Activated CD8-positive, alpha-beta memory T cell treated with anti-CD3 and anti-CD28 coated beads, Interleukin-2, amount 10 ng/mL, durations not matched to agents 7 days and 5 days (primary cell): ENCODE measurements at regions not wholly inside any gene's neighbourhood (a gene's known extent, or its start where the extent isn't known, plus 50 kb on each side); places are given as distances from the start of the nearest gene placed in this dataset.

Experiments used
- ATAC-seq: fragments of 150-1000 bp; cut with Tn5 transposase; one replicate; pipeline ENCODE4 v1.10.0; 2021; ENCODE audit warnings: moderate library complexity
- CTCF ChIA-PET: fragments of 350-600 bp; sonication (Branson Sonifier 250); formaldehyde crosslinking; loops from one replicate; lab custom pipeline; 2021; ENCODE audit warnings: antibody characterized with exemption; lab: Charles Lee
- DNase-seq: peaks from one replicate; pipeline ENCODE4 v3.0.0-alpha.2; 2020
- H3K27ac Mint-ChIP-seq: one replicate; pipeline ENCODE4 v1.8.0; 2021; ENCODE audit warnings: mild to moderate bottlenecking, mixed read lengths
- H3K27me3 Mint-ChIP-seq: one replicate; pipeline ENCODE4 v1.8.0; 2021; ENCODE audit warnings: mixed read lengths
- H3K36me3 Mint-ChIP-seq: one replicate; pipeline ENCODE4 v1.8.0; 2021; ENCODE audit warnings: mild to moderate bottlenecking, mixed read lengths
- H3K4me1 Mint-ChIP-seq: one replicate; pipeline ENCODE4 v1.8.0; 2021; ENCODE audit warnings: mixed read lengths
- H3K4me3 Mint-ChIP-seq: one replicate; pipeline ENCODE4 v1.8.0; 2021; ENCODE audit warnings: mild to moderate bottlenecking, moderate library complexity, mixed read lengths
- H3K9me3 Mint-ChIP-seq: one replicate; pipeline ENCODE4 v1.8.0; 2022; ENCODE audit warnings: low read depth, mixed read lengths

GRCh38 chr20:7250337-7250736 lies 482.9 kb downstream of the BMP2 start:
- no peak overlapping the region for H3K4me3 Mint-ChIP-seq
- DNase-seq, result no peak

GRCh38 chr20:7257099-7257498 lies 489.6 kb downstream of the BMP2 start:
- Mint-ChIP-seq H3K27ac (no peak overlapping the region), H3K36me3 (no peaks in the 10 kb centered on the region), H3K27me3 (no peaks in the 10 kb centered on the region), H3K4me3 (no peak overlapping the region), H3K9me3 (peaks cover 11% of the 10 kb centered on the region), H3K4me1 (no peaks in the 10 kb centered on the region)
- CTCF ChIA-PET, result no interaction called here
- DNase-seq (no peak), ATAC-seq (no peak)

More at GRCh38 chr20:7250337-7250736, 482.9 kb downstream of the BMP2 start:
- H3K36me3 Mint-ChIP-seq, result no peaks in the 10 kb centered on the region
- no peaks in the 10 kb centered on the region for H3K27me3 Mint-ChIP-seq
- H3K27ac Mint-ChIP-seq, result no peak overlapping the region
- CTCF ChIA-PET, result no interaction called here
- peaks cover 12% of the 10 kb centered on the region for H3K9me3 Mint-ChIP-seq
- no peaks in the 10 kb centered on the region for H3K4me1 Mint-ChIP-seq
- no peak for ATAC-seq

GRCh38 chr20:7257692-7258466 lies 490.4 kb downstream of the BMP2 start:
- no peak overlapping the region for H3K4me3 Mint-ChIP-seq
- no peaks in the 10 kb centered on the region for H3K36me3 Mint-ChIP-seq
- no peak overlapping the region for H3K27ac Mint-ChIP-seq
- DNase-seq, result no peak
- no peak for ATAC-seq
- CTCF ChIA-PET, result no interaction called here
- H3K9me3 Mint-ChIP-seq, result peaks cover 13% of the 10 kb centered on the region
- H3K27me3 Mint-ChIP-seq, result no peaks in the 10 kb centered on the region
- H3K4me1 Mint-ChIP-seq, result no peaks in the 10 kb centered on the region

GRCh38 chr20:7262803-7263202 lies 495.3 kb downstream of the BMP2 start:
- Mint-ChIP-seq H3K27me3 (no peaks in the 10 kb centered on the region), H3K36me3 (no peaks in the 10 kb centered on the region), H3K4me1 (no peaks in the 10 kb centered on the region), H3K27ac (no peak overlapping the region), H3K4me3 (no peak overlapping the region), H3K9me3 (peaks cover 6% of the 10 kb centered on the region)
- no peak for ATAC-seq
- CTCF ChIA-PET, result no interaction called here
- no peak for DNase-seq

- CTCF ChIA-PET, result no interaction called here
- ATAC-seq (no peak), DNase-seq (no peak)
- Mint-ChIP-seq H3K27me3 (no peaks in the 10 kb centered on the region), H3K4me1 (no peaks in the 10 kb centered on the region), H3K9me3 (peaks cover 6% of the 10 kb centered on the region), H3K36me3 (no peaks in the 10 kb centered on the region), H3K4me3 (no peak overlapping the region), H3K27ac (no peak overlapping the region)
Measured at GRCh38 chr20:7264137-7264536, 496.7 kb downstream of the BMP2 start.

GRCh38 chr20:7269452-7269851 lies 502.0 kb downstream of the BMP2 start:
- Mint-ChIP-seq H3K36me3 (no peaks in the 10 kb centered on the region), H3K9me3 (peaks cover 8% of the 10 kb centered on the region), H3K27me3 (no peaks in the 10 kb centered on the region), H3K4me1 (no peaks in the 10 kb centered on the region), H3K27ac (no peak overlapping the region), H3K4me3 (no peak overlapping the region)
- no peak for ATAC-seq
- DNase-seq, result no peak
- CTCF ChIA-PET, result no interaction called here

GRCh38 chr20:7272512-7272911 lies 505.0 kb downstream of the BMP2 start:
- H3K27ac Mint-ChIP-seq, result no peak overlapping the region
- ATAC-seq, result no peak
- H3K27me3 Mint-ChIP-seq, result no peaks in the 10 kb centered on the region

GRCh38 chr20:7274870-7275269 lies 507.4 kb downstream of the BMP2 start:
- CTCF ChIA-PET, result no interaction called here
- Mint-ChIP-seq H3K27ac (no peak overlapping the region), H3K9me3 (peaks cover 15% of the 10 kb centered on the region), H3K27me3 (no peaks in the 10 kb centered on the region), H3K4me1 (no peaks in the 10 kb centered on the region), H3K4me3 (no peak overlapping the region), H3K36me3 (no peaks in the 10 kb centered on the region)
- DNase-seq, result no peak
- no peak for ATAC-seq

More at GRCh38 chr20:7272512-7272911, 505.0 kb downstream of the BMP2 start:
- Mint-ChIP-seq H3K4me1 (no peaks in the 10 kb centered on the region), H3K9me3 (peaks cover 12% of the 10 kb centered on the region), H3K36me3 (no peaks in the 10 kb centered on the region), H3K4me3 (no peak overlapping the region)
- CTCF ChIA-PET, result no interaction called here
- no peak for DNase-seq

GRCh38 chr20:7275645-7276237 lies 508.3 kb downstream of the BMP2 start:
- Mint-ChIP-seq H3K9me3 (peaks cover 15% of the 10 kb centered on the region), H3K4me3 (no peak overlapping the region), H3K27ac (no peak overlapping the region), H3K27me3 (no peaks in the 10 kb centered on the region), H3K4me1 (no peaks in the 10 kb centered on the region), H3K36me3 (no peaks in the 10 kb centered on the region)
- CTCF ChIA-PET, result no interaction called here
- DNase-seq (no peak), ATAC-seq (no peak)

- H3K4me3 Mint-ChIP-seq, result no peak overlapping the region
- H3K4me1 Mint-ChIP-seq, result no peaks in the 10 kb centered on the region
- ATAC-seq (no peak), DNase-seq (peak; percentile 41)
- CTCF ChIA-PET, result interaction anchor here (0.8 to 1.5 kb wide), 2 partner anchors 41 to 703 kb away, joined by 3 read pairs; no protein-coding TSS in a partner anchor
- H3K36me3 Mint-ChIP-seq, result no peaks in the 10 kb centered on the region
- peaks cover 5% of the 10 kb centered on the region for H3K9me3 Mint-ChIP-seq
- no peaks in the 10 kb centered on the region for H3K27me3 Mint-ChIP-seq
- no peak overlapping the region for H3K27ac Mint-ChIP-seq
Measured at GRCh38 chr20:7285918-7286556, 518.6 kb downstream of the BMP2 start.

GRCh38 chr20:7291323-7291943 lies 523.9 kb downstream of the BMP2 start:
- DNase-seq, result no peak
- CTCF ChIA-PET, result no interaction called here
- Mint-ChIP-seq H3K4me3 (no peak overlapping the region), H3K9me3 (no peaks in the 10 kb centered on the region), H3K27ac (no peak overlapping the region), H3K27me3 (no peaks in the 10 kb centered on the region), H3K36me3 (no peaks in the 10 kb centered on the region), H3K4me1 (no peaks in the 10 kb centered on the region)
- ATAC-seq, result no peak

GRCh38 chr20:7291946-7292345 lies 524.5 kb downstream of the BMP2 start:
- Mint-ChIP-seq H3K9me3 (no peaks in the 10 kb centered on the region), H3K4me1 (no peaks in the 10 kb centered on the region), H3K36me3 (no peaks in the 10 kb centered on the region), H3K27me3 (no peaks in the 10 kb centered on the region), H3K4me3 (no peak overlapping the region), H3K27ac (no peak overlapping the region)
- no peak for ATAC-seq
- DNase-seq, result no peak
- CTCF ChIA-PET, result no interaction called here

GRCh38 chr20:7294816-7295360 lies 527.4 kb downstream of the BMP2 start:
- Mint-ChIP-seq H3K36me3 (no peaks in the 10 kb centered on the region), H3K4me1 (no peaks in the 10 kb centered on the region), H3K9me3 (peaks cover 4% of the 10 kb centered on the region), H3K27me3 (no peaks in the 10 kb centered on the region), H3K27ac (no peak overlapping the region), H3K4me3 (no peak overlapping the region)
- no peak for ATAC-seq
- CTCF ChIA-PET, result no interaction called here
- no peak for DNase-seq
